22Rv1 (cell line): ENCODE measurements at regions not wholly inside any gene's neighbourhood (a gene's known extent, or its start where the extent isn't known, plus 50 kb on each side); places are given as distances from the start of the nearest gene placed in this dataset.

Experiments used
- CTCF ChIP-seq: fragments of 450-650 bp; IDR thresholded peaks from 2 replicates; pipeline ENCODE4 v1.5.1; 2017; ENCODE audit warnings: mild to moderate bottlenecking
- ZFX ChIP-seq: fragments of 450-650 bp; IDR thresholded peaks from 2 replicates; pipeline ENCODE4 v1.6.1; 2017; ENCODE audit warnings: antibody characterized with exemption, borderline replicate concordance

DNA sequence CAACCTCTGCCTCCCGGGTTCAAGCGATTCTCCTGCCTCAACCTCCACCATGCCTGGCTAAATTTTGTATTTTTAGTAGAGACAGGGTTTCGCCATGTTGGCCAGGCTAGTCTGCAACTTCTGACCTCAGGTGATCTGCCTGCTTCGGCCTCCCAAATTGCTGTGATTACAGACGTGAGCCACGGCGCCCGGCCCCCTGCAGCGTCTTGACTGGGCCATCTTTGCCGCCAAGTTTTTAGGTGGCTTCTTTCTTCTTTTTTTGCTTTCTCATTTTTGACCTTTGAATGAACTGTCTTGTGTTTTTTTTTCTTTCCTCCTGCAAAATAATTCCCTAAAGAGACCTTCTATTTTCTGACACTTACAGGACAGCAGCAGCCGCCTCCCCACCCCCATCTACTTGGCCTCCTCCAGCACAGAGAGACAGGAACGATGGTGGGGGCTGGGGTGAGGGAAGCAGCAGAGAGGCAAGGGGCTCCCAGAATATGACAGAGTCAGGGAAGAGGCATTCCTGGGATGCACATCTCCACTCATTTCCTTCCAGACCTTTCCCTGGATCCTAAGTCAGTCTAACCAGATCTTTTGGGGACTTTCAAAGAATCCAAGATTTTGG is 92.6 kb upstream of the ALX4 start:
- TF ChIP-seq CTCF (no peak), ZFX (no peak)
